ENCODE measurements at regions not wholly inside any gene's neighbourhood (a gene's known extent, or its start where the extent isn't known, plus 50 kb on each side); places are given as distances from the start of the nearest gene placed in this dataset.

- H2AFZ ChIP-seq (ENCODE audit: low read length), result no peak overlapping the region
- no peak overlapping the region for H2BK20ac ChIP-seq (ENCODE audit: low read length)
- H2BK12ac ChIP-seq (ENCODE audit: low read depth, low read length), result no peak overlapping the region
- no peaks in the 10 kb centered on the region for H4K20me1 ChIP-seq (replicated peaks in 1 of 2; ENCODE audit: control insufficient read depth in 1 of 2, insufficient read depth in 2 of 2, low read length in 2 of 2)
- H3K4me3 ChIP-seq (ENCODE audit: extremely low read depth in 1 of 4, insufficient read depth in 2 of 4, low read depth in 3 of 4, low read length in 4 of 4), result no peak overlapping the region
- H3K79me2 ChIP-seq (ENCODE audit: control insufficient read depth in 1 of 2, insufficient read depth in 2 of 2, low read length in 2 of 2), result no peaks in the 10 kb centered on the region
- H3K79me1 ChIP-seq (ENCODE audit: low read depth, low read length), result no peaks in the 10 kb centered on the region
- H2BK5ac ChIP-seq (ENCODE audit: low read depth, low read length), result no peak overlapping the region
- no peak overlapping the region for H3K14ac ChIP-seq (ENCODE audit: insufficient read length)
- CTCF ChIA-PET (ENCODE audit: partially characterized antibody), result interaction anchor here (0.8 to 3.1 kb wide), 5 partner anchors 8 to 66 kb away, joined by 3 to 11 read pairs (median 4); no protein-coding TSS in a partner anchor
- H3K36me3 ChIP-seq (ENCODE audit: control insufficient read depth in 2 of 4, insufficient read depth in 4 of 4, low read length in 3 of 4), result no peaks in the 10 kb centered on the region
- no peak for DNase-seq (ENCODE audit: low read depth in 1 of 2, low spot score in 2 of 2)
- H3K27me3 ChIP-seq (replicated peaks in 1 of 4; ENCODE audit: control insufficient read depth in 3 of 4, extremely low read depth in 1 of 4, insufficient read depth in 3 of 4, low read length in 3 of 4), result no peaks in the 10 kb centered on the region
- H3K23me2 ChIP-seq (ENCODE audit: low read depth, low read length), result no peaks in the 10 kb centered on the region
- POLR2A ChIA-PET (ENCODE audit: partially characterized antibody), result no interaction called here
- no peak overlapping the region for H3K18ac ChIP-seq (ENCODE audit: extremely low read depth, low read length)
- H3K9ac ChIP-seq (replicated peaks in 1 of 4; ENCODE audit: extremely low read depth in 1 of 4, low read depth in 3 of 4, low read length in 3 of 4), result no peak overlapping the region
- peaks cover 0 to 9% of the 10 kb centered on the region in 2 experiments; a peak in 1 of 4 replicates for H3K9me3 ChIP-seq (ENCODE audit: insufficient read depth in 2 of 2, low read depth in 1 of 2, low read length in 1 of 2)
- H3K56ac ChIP-seq (replicated peaks; ENCODE audit: insufficient read length, low read depth, low read length), result no peak overlapping the region
- no peak overlapping the region for H2BK15ac ChIP-seq (ENCODE audit: low read length)
- no peak overlapping the region for H4K5ac ChIP-seq (ENCODE audit: insufficient read length, low read depth, low read length)
- no peak for FAIRE-seq
- H3K4me1 ChIP-seq (replicated peaks in 1 of 4; ENCODE audit: control insufficient read depth in 3 of 4, insufficient read depth in 4 of 4, low read length in 3 of 4), result no peaks in the 10 kb centered on the region
- 91% methylated on average over 1 of the region's 1 CpG; no CpG with 5 or more reads in 1 of the 2 experiments for WGBS, 2 experiments (ENCODE audit: extremely low coverage in 1 of 2, insufficient coverage in 1 of 2, insufficient read length in 1 of 2, insufficient replicate concordance in 2 of 2, low coverage in 1 of 2, low lambda C conversion rate in 2 of 2, missing lambda C conversion rate in 1 of 2)
- no peak overlapping the region for H3K4me2 ChIP-seq (ENCODE audit: insufficient read depth in 1 of 2, low read depth in 2 of 2, low read length in 2 of 2)
- no peak overlapping the region for H3K23ac ChIP-seq (ENCODE audit: insufficient read length)
- no peak overlapping the region for H2AK5ac ChIP-seq (ENCODE audit: low read depth, low read length)
- TF ChIP-seq TEAD4 (IDR thresholded peaks at IDR 0.05; ENCODE audit: low read depth, low read length), result no peak
- no peak overlapping the region for H4K91ac ChIP-seq (replicated peaks; ENCODE audit: insufficient read length, low read length)
- no peak overlapping the region for H2BK120ac ChIP-seq (replicated peaks; ENCODE audit: low read depth, low read length)
- no peak overlapping the region for H3K4ac ChIP-seq (replicated peaks; ENCODE audit: insufficient read length, low read depth, low read length)
- H4K8ac ChIP-seq (ENCODE audit: extremely low read depth, insufficient read depth, low read length), result no peak overlapping the region
- H3K27ac ChIP-seq (ENCODE audit: low read depth, low read length), result no peak overlapping the region
Observed at GRCh38 chr4:121242188-121242750, 78.1 kb upstream of the TNIP3 start.
